HL-60 (cell line): ENCODE measurements at regions not wholly inside any gene's neighbourhood (a gene's known extent, or its start where the extent isn't known, plus 50 kb on each side); places are given as distances from the start of the nearest gene placed in this dataset.
A peak's percentile ranks its signal among the peaks of the same experiment; 100 is the strongest.

Experiments
- DNase-seq, 2 experiments: peaks; one replicate each; pipeline ENCODE4 v3.0.0-alpha.2; 2010 to 2020; ENCODE audit warnings: low read depth in 1 of 2, low spot score in 1 of 2
- H3K27ac ChIP-seq: fragments of 250-450 bp; sonication (Bioruptor Pico); replicated peaks from 2 replicates; pipeline ENCODE4 v1.5.1; 2020; ENCODE audit warnings: mild to moderate bottlenecking, moderate library complexity
- H3K27me3 ChIP-seq: fragments of 250-450 bp; sonication (Bioruptor Pico); 2 replicates; pipeline ENCODE4 v1.5.1; 2021; ENCODE audit warnings: mild to moderate bottlenecking, moderate library complexity; ENCODE audit not compliant: insufficient read depth, poor library complexity, severe bottlenecking
- H3K4me3 ChIP-seq: replicated peaks from 2 replicates; pipeline ENCODE4 v1.5.1; 2011; ENCODE audit warnings: mild to moderate bottlenecking, control low read depth, low read length; ENCODE audit not compliant: insufficient read depth
- GABPA ChIP-seq: IDR thresholded peaks from 2 replicates; pipeline ENCODE4 v1.6.1; 2012; ENCODE audit warnings: low read depth
- POLR2AphosphoS5 ChIP-seq: IDR thresholded peaks from 2 replicates; pipeline ENCODE4 v1.6.1; 2012; ENCODE audit warnings: low read depth
- SPI1 ChIP-seq: IDR thresholded peaks from 2 replicates; pipeline ENCODE4 v1.6.1; 2012; ENCODE audit warnings: low read depth, mild to moderate bottlenecking, borderline replicate concordance
- TF ChIP-seq, protein P1 (sequence below): IDR thresholded peaks from one replicate; pipeline ENCODE4 v1.5.1; 2011; ENCODE audit warnings: low read length, control low read depth, inconsistent platforms; ENCODE audit not compliant: insufficient read depth
- TF ChIP-seq, protein P2 (sequence below): IDR thresholded peaks from 2 replicates; pipeline ENCODE4 v1.6.1; 2012; ENCODE audit warnings: low read depth; ENCODE audit not compliant: insufficient replicate concordance

DNA sequence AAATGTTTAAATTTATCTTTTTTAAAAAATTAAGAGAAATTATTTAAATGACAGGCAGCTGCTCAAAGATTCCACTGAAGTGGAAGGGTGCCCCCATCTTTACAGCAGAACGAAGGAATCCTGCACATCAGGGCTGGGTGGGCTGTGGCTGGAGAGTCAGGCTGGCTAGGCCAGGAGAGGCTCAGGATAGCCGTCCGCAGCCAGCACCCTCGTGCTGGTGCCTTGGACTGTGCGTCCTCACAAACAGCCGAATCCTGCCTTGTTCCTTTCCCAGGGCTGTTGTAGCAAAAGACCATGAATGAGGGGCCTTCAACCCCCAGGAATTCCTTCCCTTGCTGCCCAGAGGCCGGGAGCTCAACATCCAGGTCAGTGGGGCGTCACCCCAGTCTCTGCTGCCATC lies 64.6 kb upstream of the FCN1 start:
- H3K27ac ChIP-seq = no peak overlapping the region
- H3K27me3 ChIP-seq = no peaks in the 10 kb centered on the region
- DNase-seq = no peak
- H3K4me3 ChIP-seq = no peak overlapping the region
- TF ChIP-seq, protein P1, sequence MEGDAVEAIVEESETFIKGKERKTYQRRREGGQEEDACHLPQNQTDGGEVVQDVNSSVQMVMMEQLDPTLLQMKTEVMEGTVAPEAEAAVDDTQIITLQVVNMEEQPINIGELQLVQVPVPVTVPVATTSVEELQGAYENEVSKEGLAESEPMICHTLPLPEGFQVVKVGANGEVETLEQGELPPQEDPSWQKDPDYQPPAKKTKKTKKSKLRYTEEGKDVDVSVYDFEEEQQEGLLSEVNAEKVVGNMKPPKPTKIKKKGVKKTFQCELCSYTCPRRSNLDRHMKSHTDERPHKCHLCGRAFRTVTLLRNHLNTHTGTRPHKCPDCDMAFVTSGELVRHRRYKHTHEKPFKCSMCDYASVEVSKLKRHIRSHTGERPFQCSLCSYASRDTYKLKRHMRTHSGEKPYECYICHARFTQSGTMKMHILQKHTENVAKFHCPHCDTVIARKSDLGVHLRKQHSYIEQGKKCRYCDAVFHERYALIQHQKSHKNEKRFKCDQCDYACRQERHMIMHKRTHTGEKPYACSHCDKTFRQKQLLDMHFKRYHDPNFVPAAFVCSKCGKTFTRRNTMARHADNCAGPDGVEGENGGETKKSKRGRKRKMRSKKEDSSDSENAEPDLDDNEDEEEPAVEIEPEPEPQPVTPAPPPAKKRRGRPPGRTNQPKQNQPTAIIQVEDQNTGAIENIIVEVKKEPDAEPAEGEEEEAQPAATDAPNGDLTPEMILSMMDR = no peak
- TF ChIP-seq POLR2AphosphoS5 (no peak), GABPA (no peak)

DNA sequence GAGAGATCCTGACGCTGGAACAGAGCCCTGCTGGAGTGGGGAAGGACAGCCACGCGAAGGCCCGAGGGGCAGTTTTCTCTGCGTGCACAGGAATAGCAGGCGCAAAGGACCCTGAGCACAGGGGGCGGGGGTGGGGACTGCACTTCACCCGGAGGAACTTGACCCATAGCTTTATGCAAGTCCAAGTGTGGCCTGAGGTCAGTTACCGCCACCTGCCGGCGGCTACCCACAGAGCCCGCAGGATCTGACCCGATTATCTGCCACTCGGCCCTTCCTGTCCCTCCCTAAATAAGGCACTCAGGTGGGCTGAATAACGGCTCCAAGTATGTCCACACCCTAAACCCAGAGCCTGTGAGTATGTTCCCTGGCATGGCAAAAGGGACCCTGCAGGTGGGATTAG lies 65.4 kb upstream of the FCN1 start:
- Histone ChIP-seq H3K27ac (no peak overlapping the region), H3K27me3 (no peaks in the 10 kb centered on the region), H3K4me3 (no peak overlapping the region)
- DNase-seq = peak in 1 of 2 experiments; percentile 17
- TF ChIP-seq, protein P1 = peak; percentile 31
- no peak for TF ChIP-seq SPI1

DNA sequence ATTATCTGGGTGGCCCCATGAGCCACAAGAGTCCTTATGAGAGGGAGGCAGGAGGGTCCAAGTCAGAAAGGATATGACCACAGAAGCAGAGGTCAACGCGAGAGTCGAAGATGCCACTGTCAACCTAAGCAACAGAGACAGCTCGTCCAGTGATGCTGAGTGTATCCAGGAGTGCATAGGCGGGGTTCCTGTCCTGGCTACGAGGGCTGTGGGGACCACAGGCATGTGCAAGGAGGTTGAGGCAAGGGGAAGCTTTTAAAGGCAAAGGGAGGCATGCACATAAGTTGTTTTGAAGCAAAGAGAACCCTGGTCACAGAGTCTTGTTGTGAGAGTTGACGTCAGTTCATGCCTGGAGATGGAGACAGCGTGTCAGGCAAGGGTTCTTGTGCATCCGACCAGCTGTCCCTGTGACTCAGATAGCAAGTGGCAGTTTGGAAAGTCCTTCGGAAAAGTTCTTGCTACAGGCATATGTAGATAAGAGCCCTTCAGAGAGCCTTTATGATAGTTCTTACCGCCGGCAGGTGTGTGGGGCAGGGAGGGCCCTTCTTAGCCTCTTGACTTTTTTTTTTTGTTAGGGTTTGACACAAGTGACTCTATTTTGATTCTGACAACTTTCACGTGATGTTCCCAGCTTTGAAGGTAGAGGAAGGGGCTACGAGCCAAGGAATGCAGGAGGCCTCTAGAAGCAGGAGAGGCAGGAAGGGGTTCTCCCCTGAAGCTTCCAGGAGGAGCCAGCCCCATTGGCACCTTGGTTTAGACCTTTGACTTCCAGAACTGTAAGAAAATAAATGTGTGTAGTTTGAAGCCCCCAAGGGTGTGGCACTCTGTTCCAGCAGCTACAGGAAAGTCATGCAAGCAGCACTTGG lies 66.0 kb upstream of the FCN1 start:
- no peak for DNase-seq
- Histone ChIP-seq H3K27me3 (no peaks in the 10 kb centered on the region), H3K27ac (no peak overlapping the region), H3K4me3 (no peak overlapping the region)
- TF ChIP-seq, protein P1 = no peak
- TF ChIP-seq, protein P2, sequence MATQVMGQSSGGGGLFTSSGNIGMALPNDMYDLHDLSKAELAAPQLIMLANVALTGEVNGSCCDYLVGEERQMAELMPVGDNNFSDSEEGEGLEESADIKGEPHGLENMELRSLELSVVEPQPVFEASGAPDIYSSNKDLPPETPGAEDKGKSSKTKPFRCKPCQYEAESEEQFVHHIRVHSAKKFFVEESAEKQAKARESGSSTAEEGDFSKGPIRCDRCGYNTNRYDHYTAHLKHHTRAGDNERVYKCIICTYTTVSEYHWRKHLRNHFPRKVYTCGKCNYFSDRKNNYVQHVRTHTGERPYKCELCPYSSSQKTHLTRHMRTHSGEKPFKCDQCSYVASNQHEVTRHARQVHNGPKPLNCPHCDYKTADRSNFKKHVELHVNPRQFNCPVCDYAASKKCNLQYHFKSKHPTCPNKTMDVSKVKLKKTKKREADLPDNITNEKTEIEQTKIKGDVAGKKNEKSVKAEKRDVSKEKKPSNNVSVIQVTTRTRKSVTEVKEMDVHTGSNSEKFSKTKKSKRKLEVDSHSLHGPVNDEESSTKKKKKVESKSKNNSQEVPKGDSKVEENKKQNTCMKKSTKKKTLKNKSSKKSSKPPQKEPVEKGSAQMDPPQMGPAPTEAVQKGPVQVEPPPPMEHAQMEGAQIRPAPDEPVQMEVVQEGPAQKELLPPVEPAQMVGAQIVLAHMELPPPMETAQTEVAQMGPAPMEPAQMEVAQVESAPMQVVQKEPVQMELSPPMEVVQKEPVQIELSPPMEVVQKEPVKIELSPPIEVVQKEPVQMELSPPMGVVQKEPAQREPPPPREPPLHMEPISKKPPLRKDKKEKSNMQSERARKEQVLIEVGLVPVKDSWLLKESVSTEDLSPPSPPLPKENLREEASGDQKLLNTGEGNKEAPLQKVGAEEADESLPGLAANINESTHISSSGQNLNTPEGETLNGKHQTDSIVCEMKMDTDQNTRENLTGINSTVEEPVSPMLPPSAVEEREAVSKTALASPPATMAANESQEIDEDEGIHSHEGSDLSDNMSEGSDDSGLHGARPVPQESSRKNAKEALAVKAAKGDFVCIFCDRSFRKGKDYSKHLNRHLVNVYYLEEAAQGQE = no peak
- TF ChIP-seq GABPA (no peak), POLR2AphosphoS5 (no peak), SPI1 (no peak)

DNA sequence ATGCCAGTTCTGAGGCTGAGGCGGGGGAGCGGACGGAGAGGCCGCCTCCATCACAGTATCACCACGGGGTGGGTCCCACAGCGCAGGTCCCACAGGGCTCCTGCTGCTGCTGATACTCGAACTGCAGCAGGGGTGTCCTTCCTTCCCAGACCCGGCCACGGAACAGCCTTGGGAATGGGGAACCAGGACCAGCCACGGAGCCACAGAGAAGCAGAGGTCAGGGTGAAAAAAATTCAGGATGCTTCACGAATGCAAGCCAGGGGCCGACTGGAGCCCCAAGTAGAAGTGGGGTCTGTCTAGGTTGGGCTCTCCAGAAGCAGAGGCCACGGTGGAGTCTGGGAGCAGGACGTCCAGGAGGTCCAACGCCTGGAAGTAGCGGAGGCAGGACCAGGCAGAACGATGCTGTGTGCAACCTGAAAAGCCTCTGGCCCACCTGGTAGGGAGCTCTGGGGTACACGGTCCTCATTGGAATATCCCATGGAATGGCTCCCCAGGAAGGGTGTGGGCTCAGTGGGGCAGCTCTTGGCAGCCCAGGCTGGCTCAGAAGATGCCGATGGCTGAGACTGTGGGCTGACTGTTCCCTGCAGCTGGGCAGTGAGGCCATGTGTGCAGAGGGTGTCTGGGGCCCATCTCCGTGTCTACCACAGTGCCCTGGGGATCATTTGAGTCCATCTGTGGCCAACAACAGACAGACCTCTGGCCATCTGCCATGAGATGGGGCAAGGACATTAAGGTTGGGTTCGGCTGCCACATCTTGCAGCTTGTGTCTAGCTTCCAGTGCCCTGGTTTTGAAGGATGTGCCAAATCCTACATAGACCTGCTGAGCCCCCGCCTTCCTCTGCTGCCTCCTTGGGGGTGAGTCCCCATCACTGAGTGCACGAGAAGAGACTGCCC lies 66.9 kb upstream of the FCN1 start:
- no peak for DNase-seq
- no peak overlapping the region for H3K27ac ChIP-seq
- no peaks in the 10 kb centered on the region for H3K27me3 ChIP-seq
- H3K4me3 ChIP-seq = no peak overlapping the region
- TF ChIP-seq, protein P1 = no peak
- TF ChIP-seq SPI1 = no peak
- TF ChIP-seq POLR2AphosphoS5 = no peak
- TF ChIP-seq, protein P2 = no peak
- no peak for TF ChIP-seq GABPA
